ENCODE measurements at regions not wholly inside any gene's neighbourhood (a gene's known extent, or its start where the extent isn't known, plus 50 kb on each side); places are given as distances from the start of the nearest gene placed in this dataset.
A peak's percentile ranks its signal among the peaks of the same experiment; 100 is the strongest.

DNA sequence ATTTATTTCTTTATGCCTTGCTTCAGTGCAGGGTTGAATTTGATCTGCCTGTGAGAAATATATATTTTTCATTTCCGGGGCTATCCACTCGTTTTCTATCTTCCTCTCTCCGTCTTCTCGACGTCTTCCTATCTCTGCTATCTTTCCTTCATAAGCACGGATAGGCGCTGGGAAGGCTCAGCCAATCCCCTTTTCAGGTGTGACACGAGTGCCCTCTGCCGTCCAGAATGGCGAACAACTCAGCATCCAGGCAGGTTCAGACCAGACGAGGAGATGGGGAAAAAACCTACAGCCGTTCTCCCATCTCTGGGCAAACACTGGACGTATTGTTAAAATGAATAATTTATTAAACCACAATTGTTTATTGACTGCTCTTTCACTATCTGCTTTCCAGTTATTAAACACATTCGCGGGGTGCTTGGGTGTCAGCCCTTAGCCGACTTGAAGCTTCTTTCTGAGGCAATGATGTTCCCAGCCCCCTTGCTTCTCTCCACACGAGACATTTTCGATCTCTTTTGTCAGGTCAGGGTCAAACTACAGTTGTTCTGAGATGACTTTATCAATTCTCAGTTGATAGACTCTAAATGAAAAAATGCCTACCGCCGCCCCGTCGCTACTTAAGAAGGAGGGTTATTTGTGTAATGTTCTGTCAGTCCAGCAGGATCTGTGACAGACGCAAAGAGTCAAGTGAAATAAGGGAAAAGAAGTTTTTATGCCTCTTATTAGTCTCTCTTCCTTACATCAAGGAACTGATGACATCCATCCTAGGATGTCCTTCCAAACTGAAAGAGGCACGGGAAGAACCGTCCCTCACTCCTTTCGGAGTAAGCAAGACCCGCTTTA, 96.3 kb upstream of the NOCT start:
- peak; percentile 13 to 42 for DNase-seq

DNA sequence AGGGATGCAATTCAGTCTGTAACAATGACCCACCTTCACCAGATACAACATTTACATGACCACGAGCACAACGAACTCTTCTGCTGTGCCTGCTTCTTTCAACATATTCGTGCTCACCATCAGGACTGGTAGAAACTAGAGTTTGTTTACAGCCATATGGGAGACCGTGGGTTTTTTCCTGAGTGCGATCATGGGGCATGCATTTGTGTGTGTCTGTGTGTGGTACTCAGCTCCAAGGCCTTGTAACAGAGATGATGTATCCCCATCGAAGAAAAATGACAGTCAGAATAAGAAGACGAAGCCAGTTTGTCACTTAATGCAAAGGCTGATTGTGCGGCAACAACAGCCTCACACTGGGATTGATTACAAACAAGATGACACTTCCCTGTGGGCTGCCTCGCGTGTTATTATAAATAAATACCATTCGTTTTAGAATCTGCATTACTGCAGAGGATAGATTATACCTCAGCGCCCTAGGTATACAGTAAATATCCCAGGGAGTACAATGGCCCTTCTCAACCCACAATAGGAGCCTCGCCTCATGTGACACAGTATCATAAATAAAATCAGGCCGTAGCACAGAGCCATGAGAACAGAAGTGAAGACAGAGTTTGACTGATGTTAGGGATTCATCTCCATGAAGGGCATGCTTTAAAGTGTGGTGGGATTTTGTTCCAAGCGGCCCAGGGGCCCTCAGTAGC, 97.3 kb upstream of the NOCT start:
- no peak for DNase-seq

DNA sequence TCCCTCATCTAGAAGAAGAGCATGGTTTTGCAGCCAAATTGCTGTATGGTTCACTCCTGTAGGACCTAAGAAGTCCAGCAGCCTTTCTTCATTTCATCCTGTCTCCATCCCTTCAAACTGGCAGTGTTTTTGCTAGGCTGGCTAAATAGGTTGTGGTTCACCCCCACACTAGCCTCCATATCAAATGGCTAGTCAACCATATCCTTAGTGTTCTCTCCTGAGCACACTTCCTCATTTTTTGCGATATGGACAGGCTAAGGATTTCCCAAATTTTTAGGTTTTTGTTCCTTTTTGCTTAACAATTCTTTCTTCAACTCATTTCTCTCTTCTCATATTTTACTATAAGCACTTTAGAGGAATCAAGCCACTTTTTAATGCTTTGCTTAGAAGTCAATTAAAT, 98.8 kb upstream of the NOCT start:
- DNase-seq = no peak

DNA sequence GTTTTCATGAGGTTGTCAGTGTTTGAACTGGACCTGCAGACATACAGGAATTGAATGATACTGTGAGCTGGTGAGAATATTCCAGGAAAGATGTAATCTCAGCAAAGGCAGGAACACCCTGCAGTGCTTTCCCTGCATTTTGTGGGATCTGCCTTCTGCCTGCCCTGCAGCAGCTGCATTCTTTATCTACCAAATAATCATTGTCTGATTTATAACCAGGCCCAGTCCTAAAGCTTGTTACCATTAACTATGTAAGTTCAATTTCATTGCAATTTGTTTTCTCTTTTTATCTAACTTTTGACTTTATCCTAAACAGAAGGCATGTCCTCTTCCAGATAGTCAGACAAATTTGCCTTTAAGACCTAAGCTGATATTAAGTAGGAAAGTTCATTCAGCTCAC, 99.8 kb upstream of the NOCT start:
- DNase-seq = no peak

DNA sequence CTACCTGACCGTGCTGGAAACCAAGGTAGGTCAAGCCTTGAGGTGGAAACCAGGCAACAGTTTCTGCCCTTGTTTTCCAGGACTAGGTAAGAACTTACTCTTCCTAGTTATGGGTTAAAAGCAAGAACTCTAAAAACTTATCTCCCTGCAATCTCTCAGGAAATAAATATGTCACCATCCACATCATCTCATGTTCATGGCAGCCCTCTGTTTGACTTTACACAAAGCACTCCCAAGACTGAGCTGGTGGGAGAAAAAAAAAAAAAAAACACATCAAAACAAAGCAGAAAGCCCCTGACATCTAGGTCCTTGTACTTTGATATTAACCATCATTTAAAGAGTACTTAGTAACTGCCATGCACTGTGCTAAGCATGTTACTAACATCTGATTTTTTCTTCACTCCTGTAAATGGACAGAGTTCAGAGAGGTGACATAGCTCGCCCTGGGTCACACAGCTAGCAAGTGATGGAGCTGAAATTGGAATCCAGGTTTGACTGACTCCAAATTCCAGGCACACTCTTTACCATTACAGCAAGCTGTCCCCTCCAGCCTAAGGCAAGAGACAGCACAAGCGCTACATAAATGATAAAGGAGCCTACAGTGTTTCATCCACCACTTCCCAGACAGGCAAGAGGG, 102.8 kb upstream of the NOCT start:
- DNase-seq = no peak

DNA sequence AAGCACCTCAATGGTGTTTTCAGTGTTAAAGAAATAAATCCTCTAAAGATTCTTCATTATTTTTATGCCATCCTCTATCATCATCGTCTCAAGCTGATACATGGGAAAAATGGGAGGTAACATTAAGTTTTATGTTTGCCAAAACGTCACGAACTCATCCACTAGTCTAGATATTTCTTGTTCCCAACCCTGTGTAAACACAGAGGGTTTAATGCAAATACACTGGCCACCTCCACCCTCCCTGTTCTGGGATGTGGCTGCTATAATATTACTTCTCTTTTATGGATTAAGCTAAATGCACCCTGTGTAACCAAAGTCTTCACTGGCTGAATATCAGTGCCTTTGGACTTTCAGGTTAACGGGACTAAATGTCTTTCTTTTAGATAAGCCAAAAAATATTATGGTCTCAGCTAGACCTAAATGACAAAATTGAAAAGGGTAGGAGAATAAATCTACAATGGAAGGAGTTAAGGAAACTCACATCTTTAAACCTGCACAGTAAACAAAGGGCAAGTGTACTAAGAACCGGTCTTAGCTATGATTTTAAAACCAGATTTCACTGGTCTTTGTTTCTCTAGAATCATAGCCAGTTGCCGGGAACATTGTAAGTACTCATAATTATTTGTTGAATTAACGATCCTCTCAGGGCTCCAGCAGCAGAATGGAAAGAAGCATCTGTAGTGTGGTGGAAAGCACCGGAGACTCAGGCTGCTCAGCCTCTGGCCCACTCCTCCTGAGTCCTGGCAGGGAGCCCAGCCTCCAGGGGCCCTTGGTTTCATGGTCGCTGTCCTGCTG, 103.5 kb upstream of the NOCT start:
- DNase-seq = peak in 1 of 2 experiments; percentile 32

DNA sequence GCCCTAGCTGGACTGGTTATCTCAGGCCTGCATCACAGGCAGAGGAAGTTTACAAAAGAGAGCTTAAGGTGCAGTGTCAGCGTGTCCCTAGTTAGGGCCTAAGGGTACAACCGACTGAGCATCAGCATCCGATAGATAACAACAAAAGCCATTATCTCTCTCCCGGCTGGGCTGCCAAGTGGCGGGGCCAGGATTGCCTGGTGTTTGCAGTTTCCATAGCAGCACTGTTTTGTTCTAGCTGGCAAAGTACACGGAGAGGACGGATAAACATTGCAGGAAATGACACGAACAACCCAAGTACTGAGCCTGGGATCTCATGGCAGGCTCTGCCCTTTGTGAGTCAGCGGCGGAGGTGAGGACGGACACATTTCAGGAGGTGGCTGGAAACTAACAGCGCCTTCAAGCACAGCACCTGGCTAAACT, 104.7 kb upstream of the NOCT start:
- peak; percentile 31 to 51 for DNase-seq

DNA sequence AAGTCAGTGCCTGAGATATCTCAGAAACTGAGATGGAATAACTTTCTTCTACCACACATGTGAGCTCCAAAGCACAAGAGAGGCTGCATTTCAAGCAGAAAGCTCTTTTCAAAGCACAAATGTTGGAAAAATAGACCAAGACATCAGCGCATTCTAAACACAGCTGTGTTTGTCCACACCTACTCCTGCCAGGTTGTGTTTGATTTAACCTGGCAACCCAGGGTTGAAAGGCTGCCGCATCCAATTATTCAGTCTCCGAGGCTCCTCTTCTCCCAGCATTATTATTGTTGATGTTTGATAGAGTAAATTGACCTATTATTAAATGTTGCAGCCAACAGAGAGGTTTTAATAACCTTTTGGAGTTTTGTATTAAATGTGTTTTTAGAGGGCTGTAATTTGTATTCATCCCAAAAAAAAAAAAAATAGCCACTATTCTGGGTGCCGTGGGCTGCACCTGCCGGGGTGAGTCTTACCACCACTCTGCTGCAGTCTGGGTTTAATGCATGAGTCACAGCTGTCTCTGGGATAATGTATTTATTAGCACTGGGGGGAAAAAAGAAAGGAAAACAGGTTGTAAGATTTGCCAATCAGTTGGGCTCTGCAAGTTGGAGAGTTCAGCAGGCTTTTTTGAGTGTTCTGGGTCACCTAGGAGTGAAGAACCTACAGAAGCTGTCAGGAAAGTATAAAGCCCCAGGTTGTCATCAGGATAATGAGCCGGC, 105.2 kb upstream of the NOCT start:
- DNase-seq = no peak

DNA sequence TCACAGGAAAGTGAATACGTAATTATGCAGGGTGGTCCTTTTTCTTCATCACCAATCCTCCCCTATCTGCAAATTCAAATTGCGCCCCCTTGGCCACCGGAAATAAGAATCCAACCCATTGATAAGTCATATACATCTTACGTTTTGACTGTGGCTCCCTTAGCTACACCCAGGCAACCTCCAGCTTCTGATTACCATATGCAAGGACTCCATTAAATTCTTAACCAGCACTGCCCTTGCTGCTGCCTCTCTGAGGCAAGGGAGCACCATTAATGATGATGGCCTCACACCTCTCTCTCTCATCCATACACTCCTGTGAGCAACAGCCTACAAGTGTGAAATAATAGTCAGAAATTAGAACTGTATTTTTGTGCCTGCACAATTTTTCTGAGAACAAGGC, 106.0 kb upstream of the NOCT start:
- peak in 1 of 2 experiments; percentile 8 for DNase-seq

DNA sequence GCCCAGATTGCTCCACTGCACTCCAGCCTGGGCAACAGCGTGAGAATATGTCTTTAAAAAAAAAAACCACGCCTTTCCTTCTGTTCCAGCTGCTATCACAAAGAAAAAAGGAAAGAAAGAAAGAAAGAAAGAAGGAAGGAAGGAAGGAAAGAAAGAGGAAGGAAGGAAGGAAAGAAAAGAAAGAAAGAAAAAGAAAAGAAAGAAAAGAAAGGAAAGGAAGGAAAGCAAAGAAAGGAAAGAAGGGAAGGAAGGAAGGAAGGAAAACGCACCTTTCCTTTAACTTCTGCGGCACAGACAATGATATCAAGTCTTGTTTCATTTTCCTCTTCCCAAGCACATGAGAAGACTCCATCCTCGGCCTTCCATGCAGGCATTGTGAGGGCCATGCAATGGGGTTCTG, 107.4 kb upstream of the NOCT start:
- DNase-seq = no peak

DNA sequence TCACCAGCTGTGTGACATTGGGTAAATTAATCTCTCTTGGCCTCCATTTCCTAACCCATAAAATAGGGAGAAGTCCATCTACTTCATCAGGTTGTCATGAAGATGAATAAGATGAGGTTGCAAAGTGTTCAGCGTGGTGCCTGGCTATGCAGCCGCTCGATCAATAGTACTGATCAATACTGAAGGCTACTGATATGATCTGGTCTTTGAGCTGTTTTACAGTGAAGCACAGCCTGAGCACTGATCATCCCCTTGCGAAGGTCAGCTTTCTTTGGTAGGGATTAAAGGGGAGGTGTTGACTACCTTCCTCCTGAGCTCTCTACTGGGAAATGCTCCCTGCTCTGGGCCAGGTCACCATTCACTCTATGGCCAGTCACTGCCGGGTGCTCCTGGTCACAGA, 108.4 kb upstream of the NOCT start:
- DNase-seq = no peak

DNA sequence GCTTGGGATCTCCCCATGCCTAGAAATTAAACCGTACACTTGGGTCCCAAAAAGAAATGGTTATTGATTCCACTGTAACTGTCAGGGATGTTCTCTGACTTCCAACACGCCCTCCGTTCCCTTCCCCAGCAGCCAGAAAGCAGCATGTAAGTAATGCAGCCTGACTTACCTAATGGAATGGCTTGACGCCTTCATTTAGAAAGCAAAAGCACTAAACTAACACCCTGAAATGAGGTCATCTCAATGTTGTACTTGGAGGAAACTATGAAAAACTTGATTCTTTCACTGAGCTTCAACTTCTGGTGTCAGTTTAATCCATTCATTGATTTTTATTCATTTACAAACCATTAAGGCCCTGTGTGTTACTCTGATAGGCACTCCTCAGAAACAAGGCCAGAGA, 110.8 kb upstream of the NOCT start:
- DNase-seq = no peak

DNA sequence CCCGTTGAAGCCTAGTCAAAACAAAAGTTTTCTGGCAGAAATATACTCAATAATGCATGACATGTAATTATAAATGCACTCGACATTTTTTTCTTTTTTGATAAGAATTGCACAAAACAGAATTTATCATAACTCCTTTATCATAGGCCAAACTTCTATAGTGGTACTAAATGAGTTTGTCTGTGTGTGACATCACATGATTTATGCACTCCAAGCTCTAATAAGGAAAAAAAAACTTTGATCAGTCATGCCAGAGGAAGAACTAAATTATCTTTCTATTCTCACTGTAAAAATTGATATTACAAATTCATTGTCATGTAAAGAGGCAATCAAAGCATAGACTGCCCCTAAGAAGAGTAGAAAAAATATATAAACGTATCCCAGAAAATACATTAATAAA, 112.4 kb upstream of the NOCT start:
- DNase-seq = no peak

DNA sequence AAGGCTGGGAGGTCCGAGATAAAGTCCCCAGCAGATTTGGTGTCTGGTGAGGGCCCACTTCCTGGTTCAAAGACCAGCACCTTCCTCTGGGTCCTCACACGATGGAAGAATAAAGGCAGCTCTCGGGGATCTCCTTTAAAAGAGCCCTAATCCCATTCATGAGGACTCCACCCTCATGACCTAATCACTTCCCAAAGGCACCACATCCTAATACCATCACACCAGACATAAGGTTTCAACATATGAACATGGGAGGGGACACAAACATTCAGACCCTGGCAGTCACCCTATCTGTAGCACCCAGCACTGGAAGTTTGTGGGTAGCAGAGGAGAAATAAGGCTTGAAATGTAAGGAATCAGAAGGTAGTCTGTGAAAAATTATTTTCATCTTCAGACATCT, 112.9 kb upstream of the NOCT start:
- DNase-seq = no peak

DNA sequence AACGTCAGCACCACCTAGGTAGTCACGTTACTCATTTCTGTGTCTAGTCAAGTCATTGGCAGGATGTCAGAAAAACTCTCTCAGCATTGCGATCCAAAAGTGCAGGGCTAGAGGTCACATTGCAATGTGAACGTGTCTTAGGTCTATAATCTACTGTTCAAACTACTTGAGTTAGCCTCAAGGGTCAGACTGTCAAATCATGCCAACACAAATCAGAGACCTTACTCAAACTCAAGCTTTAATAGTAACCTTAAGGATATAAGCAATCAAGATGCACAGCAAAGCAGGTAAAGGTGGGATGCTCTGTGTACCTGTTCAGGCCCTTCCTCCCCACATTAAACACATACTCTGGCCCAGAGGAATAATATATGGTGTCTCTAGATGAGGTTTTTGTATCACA, 114.4 kb upstream of the NOCT start:
- DNase-seq = no peak

DNA sequence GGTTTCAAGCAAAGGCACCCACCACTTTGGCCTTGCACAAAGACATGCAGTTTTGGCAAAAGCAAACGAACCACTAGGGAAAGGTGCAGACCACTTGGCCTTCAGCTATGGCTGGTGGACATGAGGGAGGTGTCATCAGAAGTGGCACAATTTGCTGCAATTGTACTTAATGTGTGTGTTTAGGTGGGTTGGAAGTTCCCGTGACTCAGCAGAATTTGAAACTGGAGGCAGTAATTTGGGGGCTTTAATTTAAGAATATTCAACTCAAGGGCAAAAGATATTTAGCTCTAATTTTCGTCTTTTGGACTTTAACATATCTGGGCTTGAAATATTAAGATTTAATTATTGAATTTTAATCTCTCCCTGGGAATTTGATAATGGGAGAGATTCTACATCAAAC, 115.6 kb upstream of the NOCT start:
- DNase-seq = no peak

DNA sequence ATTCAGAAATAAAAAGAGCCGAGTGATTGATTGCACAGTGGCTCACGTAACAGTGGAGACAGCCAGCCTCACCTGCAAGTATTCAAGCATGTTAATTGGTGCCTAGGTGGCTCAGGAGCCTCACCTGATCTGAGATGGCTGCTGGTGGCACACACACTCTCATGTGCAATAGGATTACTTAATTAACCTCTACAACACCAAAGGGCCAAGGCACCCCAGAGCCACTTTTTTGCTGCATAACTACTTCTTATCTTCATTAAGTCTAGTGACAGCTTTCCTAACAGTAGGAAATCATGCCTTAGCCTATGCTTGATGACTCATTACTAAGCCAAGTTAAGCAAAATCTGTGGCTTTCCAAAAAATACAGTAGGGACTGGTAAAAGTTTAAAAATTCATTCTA, 117.3 kb upstream of the NOCT start:
- peak in 1 of 2 experiments; percentile 67 for DNase-seq

DNA sequence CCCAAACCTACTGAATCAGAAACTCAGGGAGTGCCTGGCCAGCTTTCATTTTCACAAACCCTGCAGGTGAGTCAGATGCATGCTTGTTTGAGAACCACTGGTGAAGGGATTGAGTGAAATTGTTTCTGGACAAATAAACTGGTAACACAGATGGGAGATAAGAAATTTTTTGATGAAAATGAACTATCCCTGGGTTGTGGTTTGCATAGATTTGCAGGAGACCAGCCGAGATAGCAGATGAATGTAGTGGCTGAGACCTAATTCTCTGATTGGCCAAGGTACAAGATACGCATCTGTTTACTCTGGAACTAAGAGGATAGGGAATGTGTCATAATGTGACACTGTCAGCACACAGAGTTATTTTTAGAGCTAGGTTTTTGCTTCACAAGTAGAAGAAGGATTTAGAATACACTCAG, 117.8 kb upstream of the NOCT start:
- no peak for DNase-seq

DNA sequence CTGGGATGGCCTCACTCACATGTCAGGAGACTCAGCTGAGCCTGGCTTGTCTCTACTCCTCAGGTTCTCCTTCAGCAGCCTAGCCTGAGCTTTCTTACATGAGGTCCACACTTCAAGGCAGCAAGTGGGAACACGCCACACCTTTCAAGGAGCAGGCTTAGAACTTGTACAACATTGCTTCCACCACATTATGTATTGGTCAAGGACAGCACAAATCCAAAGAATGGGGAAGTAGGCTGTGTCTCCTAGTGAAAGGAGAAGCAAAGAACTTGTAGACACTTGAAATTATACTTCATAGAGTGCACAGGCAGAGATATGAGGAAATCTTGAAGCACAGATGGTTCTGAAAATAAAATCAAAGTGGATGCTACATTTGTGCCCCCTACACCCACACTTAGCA, 120.9 kb upstream of the NOCT start:
- no peak for DNase-seq

DNA sequence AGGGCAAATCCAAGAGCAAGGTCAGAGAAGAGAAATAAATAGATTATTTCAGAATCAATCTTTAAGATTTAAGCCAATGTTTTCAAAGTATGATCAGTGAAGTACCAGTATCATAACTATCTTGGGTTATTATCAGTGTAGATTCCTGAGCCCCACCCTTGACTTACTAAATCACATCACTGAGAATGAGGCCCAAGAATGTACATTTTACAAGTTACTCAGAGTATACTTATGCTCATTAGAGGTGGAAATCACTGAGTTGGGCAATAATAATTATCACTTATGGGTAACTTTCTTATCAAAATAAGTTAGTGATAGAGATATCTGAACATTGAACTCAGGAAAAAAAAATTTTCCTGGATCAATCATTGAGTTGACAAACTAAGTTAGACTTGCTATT, 121.6 kb upstream of the NOCT start:
- DNase-seq = no peak

DNA sequence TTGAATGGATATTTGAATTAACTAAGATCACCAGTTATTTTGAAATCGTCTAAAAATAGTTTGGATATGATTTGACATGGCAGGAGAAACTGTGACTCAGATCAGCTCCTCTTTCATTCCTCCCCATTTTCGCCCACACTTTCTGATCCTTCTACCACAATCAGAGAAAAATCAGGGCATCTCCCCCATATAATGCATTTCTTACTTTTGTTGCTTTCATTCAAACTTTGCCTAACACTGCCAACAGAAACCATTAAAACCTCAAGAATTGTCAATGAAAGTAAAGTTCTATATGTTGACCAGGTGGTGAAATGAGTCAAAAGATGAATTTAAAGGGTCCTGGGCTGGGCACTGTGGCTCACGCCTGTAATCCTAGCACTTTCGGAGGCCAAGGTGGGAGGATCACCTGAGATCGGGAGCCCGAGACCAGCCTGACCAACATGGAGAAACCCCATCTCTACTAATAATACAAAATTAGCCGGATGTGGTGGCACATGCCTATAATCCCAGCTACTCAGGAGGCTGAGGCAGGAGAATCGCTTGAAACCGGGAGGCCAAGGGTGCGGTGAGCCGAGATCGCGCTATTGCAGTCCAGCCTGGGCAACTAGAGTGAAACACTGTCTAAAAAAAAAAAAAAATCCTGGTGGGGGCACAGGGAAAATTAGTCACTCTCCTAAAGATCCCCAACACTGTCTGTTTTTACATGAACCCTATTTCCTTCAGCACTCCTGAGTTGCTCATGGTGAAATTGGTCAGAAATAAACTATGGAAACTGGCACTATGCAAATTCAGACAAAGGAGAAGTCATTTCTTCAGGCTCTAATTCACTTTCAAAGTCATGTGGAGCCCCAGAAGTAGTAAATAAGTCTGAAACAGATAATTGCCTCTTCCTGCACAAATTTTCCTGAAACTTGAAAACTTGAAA, 122.8 kb upstream of the NOCT start:
- DNase-seq = no peak

Data from NCI-H187 (cell line).